Dermis microvascular lymphatic vessel endothelial cell (primary cell): ENCODE measurements at regions not wholly inside any gene's neighbourhood (a gene's known extent, or its start where the extent isn't known, plus 50 kb on each side); places are given as distances from the start of the nearest gene placed in this dataset.
"Not testable (repeated sequence)": the region's sequence is repeated elsewhere in the genome, so short reads cannot be mapped to it uniquely, and the experiment has no call there.

ENCODE experiments used
- DNase-seq, 2 donors: peaks; one replicate each; pipeline versions ENCODE4 v3.0.0 to v3.0.0-alpha.2; 2010; ENCODE audit warnings: low read depth in 2 of 2

DNA sequence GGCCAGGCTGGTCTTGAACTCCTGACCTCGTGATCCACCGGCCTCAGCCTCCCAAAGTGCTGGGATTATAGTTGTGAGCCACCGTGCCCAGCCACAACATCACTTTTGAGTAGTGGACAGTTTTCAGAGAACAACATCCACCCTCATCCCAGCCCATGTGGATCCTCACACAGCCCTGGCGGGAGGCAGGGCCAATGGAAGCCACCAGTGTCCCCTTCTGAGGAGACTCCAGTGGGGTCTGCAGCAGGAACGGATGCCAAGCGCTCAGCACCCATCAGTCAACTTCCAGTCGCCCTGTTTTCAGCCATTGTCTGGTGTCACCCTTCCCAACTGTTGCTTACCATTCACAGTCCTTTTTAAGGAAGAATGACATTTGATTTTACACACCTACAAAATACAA lies 302.5 kb downstream of the BCL2L11 start:
- DNase-seq: not testable (repeated sequence)

DNA sequence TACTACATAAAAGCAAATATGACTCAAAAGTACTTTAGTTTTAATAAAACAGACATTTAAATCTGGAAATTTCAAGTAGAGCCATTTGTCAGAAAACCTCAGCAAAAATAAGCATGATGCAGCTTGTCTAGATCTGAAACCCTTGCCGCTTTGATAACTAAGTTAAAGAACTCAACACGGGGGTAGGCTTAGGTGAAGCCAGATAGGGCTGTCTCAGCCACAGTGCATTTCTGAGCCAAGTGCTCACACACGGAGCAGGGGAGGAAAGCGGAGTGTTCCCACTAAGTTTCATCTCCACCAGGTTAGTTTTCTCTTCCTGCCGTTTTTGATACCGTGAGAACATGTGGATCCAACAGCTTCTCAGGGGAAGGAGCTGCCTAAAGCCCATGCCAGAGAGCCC lies 303.5 kb downstream of the BCL2L11 start:
- DNase-seq: not testable (repeated sequence)

DNA sequence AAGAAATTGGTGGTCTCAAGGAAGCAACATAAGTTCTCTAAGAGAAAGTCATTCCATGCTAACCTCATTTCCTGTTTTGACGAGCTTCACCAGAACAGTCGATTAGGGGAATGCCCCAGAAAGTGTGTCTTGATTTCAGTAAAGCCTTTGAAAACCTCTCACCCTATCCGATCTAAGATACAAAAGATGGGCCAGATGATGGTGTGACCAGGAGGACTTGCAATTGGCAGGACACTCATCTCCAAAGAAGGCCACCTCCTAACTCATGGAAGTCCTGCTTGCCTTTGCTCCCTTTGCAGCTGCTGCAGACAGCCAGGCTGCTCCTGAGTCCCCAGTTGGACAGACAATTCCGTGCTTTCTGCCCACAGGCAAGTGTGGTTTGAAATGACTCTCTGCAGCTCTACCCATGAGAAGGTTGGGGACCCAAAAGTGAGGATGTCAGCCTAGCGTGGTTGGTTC lies 304.2 kb downstream of the BCL2L11 start:
- DNase-seq: peak in 1 of 2 donors; percentile 22

DNA sequence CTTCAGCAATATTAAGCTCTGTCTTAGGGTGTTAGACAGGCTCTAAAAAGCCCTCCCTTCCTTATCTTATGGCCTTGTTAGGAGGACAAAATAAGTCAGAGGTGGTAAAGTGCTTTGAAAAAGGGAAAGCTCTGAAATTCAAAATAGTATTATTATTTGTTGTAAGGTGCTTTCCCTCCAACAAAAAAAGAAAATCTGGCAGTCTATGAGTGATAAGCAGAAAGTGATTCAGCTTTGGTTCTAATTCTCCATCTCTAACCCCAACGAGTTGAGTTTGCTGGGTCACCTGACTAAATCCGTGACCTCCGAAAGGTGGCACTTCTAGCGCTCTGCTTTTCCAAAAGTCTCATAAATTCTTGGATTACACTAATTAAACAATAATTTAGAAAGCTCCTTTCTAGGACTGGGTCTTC lies 305.1 kb downstream of the BCL2L11 start:
- not testable (repeated sequence) for DNase-seq

DNA sequence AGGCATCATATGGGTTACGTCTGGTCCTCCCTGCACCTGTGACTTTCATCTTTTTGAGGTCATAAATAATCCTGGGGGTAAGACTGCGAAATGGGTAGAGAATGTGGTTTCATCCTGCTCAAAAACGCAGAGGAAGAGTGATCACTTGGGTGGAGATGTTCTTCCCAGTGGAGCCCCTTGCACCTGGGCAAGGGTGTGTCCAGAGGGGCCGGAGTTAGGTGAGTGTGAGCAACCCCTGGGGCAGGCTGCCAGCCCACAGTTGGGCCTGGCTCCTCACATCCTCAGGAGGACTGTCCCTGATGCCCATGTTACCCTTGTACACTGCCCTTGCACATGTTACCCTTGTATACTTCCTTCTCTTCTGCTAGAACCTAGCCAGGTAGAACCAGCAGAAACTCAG lies 306.6 kb downstream of the BCL2L11 start:
- DNase-seq: not testable (repeated sequence)

- DNase-seq: not testable (repeated sequence)
Measured at GRCh38 chr2:111428915-111429314, 308.2 kb downstream of the BCL2L11 start.

DNA sequence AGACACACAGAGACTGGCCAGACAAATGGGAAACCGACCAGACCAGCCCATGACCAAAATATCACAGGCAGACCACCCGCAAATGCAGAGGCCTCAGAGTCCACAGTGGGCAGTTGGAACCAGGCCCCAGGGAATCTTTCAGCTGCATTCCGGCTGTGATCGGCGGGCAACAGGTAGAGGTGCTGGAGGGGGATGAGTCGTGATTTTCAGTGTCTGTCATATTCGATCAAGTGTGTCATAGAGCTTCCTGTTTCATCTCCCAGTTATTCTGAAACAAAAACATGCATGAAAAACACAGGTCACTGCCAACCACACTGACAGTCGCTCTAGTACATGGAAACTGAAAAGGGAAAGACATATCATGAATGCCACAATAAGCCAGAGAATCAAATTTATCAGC lies 308.6 kb downstream of the BCL2L11 start:
- DNase-seq: not testable (repeated sequence)

- not testable (repeated sequence) for DNase-seq
Measured at GRCh38 chr2:111430817-111431661, 310.3 kb downstream of the BCL2L11 start.

DNA sequence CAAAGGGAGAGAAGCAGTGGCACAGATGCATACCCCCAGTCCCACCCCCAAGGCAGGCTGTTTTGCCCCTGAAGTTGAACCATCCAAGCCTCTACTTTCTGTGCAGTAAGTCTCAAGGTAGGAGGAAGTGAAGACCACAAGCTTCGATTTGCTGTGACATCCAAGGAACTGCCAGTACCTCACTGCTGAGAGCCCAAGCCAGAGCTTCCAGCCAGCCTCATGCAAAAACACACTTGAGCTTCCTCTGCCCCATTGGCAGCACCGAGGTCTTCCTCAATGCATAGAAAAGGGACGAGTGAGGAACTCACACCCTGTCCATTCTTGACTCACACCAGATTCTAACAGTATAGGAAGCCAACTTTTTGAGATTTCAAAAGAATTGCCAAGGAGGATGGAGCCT lies 311.7 kb downstream of the BCL2L11 start:
- DNase-seq: not testable (repeated sequence)

GRCh38 chr2:111432916-111433499 lies 312.3 kb downstream of the BCL2L11 start:
- not testable (repeated sequence) for DNase-seq

DNA sequence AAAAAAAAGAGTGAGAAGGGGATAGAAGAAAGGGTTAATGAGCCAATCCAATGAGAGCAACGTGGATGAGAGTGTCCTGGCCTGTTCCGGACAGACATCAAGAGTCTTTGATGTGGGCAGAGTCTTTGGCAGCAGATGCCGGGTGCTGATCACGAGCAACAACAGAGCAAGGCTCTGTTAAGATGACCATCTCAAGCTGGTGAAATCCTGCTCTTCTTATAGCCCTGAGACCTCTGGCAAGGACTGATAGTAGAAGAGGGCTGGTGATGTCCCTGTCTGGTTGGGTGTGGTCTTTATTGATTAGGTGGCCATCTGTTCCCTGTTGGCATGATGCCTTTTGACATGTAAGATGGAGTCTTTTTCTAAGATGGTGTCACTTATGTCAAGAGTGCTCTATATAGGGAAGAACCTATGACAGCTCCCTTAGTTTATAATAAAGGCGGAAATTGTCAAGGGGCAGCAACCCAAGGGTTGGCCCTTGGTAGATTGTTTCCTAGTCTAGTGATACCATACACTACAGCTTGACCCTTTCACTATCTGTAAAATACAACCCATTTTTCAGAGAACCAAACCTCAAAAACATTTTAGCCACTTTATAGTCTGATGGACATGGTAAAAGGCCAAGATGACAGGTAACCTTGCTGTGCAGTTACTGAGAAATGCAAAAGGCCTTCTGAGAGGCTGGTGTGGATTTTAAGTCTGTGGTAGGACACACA lies 313.3 kb downstream of the BCL2L11 start:
- DNase-seq: not testable (repeated sequence)

GRCh38 chr2:111434608-111434939 lies 313.9 kb downstream of the BCL2L11 start:
- DNase-seq: not testable (repeated sequence)

DNA sequence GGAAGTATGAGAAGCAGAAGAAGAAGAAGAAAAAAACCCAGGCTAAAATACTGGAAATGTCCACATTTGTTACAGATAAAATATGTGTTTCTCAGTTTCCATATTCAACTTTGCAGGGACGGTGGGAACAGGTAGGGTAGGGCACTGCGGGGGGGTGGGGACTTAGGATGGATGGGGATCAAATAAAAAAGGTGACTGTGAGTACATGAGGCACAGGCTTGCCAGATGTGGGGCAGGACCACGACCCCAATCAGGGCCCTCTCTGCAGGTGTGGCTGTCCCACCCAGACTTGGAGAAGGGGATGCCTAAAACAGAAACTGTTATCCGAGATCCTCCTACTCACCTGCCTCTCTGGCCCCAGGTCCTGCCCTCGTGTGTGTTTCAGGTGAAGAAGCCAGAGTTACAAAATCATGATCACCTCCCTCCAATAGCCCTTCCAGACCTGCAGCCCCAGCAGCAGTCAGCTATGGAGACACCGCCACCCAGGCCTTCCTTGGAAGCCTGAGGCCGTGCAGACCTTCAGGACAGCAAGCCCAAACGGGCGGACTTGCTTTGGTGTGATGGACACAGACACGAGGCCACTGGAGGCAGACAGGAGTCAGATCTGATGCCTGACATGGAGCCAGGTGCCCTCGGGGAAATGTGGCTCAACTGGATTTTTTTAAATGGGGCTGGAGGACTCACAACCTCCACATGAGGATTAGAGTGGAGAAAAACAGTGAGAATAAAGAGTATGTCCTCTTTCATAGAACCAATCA lies 315.0 kb downstream of the BCL2L11 start:
- not testable (repeated sequence) for DNase-seq

DNA sequence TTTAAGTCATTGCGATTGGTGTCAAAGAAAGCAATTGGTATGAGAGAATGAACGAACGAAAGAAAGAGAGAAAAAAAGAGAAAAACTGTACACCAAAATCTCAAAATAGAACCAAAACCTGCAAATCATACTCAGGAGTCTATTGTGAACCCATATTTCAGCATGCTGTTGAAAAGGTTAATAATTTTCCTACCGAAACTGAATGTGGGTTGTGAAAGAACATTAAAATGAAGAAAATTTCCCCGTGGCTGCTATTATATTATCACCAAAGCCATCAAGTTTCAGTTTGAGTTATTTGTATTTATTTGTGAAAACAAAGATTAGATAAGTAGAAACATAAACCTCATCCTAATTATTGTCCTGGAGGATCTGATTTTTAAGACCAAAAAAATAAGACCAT lies 315.7 kb downstream of the BCL2L11 start:
- not testable (repeated sequence) for DNase-seq

GRCh38 chr2:111437288-111437990 lies 316.7 kb downstream of the BCL2L11 start:
- not testable (repeated sequence) for DNase-seq

GRCh38 chr2:111438161-111438560 lies 317.4 kb downstream of the BCL2L11 start:
- DNase-seq: not testable (repeated sequence)

- DNase-seq: not testable (repeated sequence)
Measured at GRCh38 chr2:111439237-111439636, 318.5 kb downstream of the BCL2L11 start.

DNA sequence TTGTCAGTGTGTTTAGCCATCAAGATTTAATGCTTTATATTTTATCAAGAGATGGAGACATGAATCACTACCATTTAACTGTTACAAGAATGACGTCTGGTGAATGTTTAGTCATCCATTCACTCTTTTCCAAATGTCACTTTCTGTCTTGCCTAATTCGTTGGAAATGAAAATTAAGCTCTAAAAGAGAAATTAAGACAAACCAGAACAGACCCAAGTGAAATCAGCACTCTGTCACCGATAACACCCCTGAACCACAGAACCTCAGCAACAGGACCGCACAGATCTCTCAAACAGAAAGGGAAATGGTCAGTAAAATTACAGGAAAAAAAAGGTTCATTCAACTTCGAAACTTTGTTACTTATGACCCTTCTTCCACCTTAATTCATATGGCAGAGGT lies 320.9 kb downstream of the BCL2L11 start:
- DNase-seq: not testable (repeated sequence)

DNA sequence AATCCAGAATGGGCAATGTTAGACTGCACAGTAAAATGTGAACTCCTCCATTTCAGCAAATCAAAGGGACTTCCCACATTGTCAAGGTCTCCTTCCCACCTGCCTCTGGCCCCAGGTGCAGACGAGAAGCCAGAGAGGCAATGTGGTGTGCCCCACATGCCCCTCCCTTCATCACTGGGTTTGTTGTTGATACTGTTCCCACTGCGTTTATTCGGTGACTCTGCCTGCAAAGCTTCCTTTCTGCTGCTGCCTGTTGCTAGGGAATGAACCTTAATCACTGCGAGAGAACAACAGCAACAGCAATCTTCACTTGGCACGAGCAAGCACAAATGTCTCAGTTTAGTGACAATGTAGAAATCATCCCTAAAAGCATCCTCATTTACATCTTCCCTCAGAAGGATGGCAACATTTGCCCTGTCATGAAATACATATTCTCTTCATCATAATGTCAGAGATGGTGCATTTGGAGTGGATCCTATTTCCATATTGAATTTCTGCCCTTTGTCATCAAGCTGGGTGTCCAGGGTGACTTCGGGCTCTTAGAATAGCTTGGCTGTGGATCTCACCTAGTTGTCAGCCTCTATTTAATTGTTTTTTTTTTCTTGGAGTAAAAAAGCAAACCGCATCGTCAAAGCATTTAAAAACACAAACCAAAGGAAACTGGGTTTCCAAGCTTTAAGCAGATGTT lies 322.2 kb downstream of the BCL2L11 start:
- DNase-seq: not testable (repeated sequence)

DNA sequence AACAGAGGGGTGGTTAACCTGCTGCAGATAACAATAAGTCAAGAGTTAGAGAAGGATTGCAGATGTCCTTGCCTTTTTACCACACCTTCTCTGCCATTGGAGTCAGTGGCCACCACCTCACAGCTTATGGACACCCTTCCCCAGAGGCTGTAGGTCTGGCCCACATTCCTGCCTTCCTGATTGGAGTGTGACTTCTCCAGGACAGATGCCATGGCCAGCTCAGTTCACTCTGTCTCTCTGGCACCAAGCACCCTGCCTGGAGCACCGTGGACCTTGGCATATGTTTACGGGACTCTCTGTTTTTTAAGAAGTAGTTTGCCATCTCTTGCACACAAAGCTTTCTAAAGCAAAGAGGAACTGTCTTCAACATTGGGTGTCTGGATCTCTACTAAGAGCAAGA lies 323.8 kb downstream of the BCL2L11 start:
- DNase-seq: not testable (repeated sequence)
